ENCODE measurements at regions not wholly inside any gene's neighbourhood (a gene's known extent, or its start where the extent isn't known, plus 50 kb on each side); places are given as distances from the start of the nearest gene placed in this dataset.

DNA sequence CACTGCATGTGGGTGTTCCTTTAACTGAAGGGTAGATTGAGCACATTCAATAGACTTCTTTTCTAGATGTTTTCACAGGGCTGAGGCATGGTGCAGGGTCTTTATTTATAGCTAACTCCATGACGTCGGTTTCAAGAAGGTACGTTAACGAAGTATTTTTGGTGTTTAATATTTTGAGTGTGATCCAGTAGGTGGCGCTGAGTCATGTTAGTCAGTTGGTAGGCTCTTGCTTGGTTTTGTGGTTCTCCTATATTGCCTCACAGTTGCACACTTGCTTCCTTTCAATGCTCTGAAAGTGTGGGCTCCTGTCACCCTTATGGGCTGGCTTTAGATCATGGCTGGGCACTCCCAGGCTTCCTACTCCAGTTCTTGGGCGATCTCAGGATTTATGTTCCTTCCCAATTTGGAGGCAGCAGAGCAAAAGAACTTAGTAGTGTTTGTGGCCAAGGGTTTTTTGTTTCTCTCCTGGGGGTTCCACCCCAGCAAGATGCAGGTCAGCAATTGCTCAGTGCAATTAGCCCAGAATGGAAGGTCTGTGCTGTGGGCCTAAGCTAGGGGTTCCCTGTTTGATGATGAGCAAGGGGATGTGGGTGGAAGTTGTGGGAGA lies 471.6 kb upstream of the FOXG1 start:
- DNase-seq = no peak
- 37 to 44% methylated on average over 6 of the region's 6 CpGs for WGBS, 2 donors
- intact Hi-C loops (cut with DNase I) = no loop called here

DNA sequence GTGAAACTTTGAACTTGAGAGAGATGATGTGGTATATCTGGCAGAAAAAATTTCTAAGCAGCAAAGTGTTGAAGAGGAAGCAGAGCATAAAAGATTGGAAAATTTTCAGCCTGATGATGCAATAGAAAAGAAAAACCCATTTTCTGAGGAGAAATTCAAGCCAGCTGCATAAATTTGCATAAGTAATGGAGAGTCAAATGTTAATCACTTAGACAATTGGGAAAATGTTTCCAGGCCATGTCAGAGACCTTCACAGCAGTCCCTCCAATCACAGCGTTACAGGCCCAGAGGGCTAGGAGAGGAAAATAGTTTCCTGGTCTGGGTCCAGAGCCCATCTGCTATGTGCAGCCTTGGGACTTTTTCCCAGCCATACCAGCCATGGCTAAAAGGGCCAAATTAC lies 469.0 kb upstream of the FOXG1 start:
- DNase-seq = no peak
- Histone ChIP-seq H3K9me3 (no peaks in the 10 kb centered on the region), H3K27ac (no peak overlapping the region), H3K4me1 (no peaks in the 10 kb centered on the region), H3K36me3 (no peaks in the 10 kb centered on the region), H3K4me3 (replicated peaks in 1 of 3) (no peak overlapping the region), H3K27me3 (no peaks in the 10 kb centered on the region)
- TF ChIP-seq POLR2A (IDR thresholded peaks at IDR 0.05) = no peak
- TF ChIP-seq CTCF (IDR thresholded peaks at IDR 0.05) = no peak
- WGBS, 2 donors = 81 to 88% methylated on average over 1 of the region's 1 CpG
- intact Hi-C loops (cut with DNase I) = no loop called here

More for the DNA sequence above, 471.6 kb upstream of the FOXG1 start:
- TF ChIP-seq CTCF (IDR thresholded peaks at IDR 0.05) = no peak
- no peak overlapping the region for H3K27ac ChIP-seq
- H3K4me3 ChIP-seq (replicated peaks in 1 of 3) = no peak overlapping the region
- no peaks in the 10 kb centered on the region for H3K4me1 ChIP-seq
- no peaks in the 10 kb centered on the region for H3K9me3 ChIP-seq
- H3K27me3 ChIP-seq = no peaks in the 10 kb centered on the region
- H3K36me3 ChIP-seq = no peaks in the 10 kb centered on the region

DNA sequence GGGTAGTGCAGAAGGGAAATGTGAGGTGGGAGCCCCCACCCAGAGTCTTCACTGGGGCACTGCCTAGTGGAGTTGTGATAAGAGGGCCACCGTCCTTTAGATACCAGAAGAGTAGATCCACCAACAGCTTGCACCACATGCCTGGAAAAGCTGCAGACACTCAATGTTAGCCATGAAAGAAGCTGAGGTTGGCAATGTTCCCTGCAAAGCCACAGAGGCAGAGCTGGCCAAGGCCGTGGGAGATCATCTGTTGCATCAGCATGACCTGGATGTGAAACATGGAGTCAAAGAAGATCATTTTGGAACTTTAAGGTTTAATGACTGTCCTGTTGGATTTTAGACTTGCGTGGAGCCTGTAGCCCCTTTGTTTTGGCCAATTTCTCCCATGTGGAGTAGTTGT lies 468.4 kb upstream of the FOXG1 start:
- TF ChIP-seq CTCF (IDR thresholded peaks at IDR 0.05) (no peak), POLR2A (IDR thresholded peaks at IDR 0.05) (no peak)
- Histone ChIP-seq H3K36me3 (no peaks in the 10 kb centered on the region), H3K4me3 (replicated peaks in 1 of 3) (no peak overlapping the region), H3K27me3 (no peaks in the 10 kb centered on the region), H3K9me3 (no peaks in the 10 kb centered on the region), H3K27ac (no peak overlapping the region), H3K4me1 (no peaks in the 10 kb centered on the region)
- 80 to 87% methylated on average over 3 of the region's 3 CpGs for WGBS, 2 donors
- intact Hi-C loops (cut with DNase I) = no loop called here
- DNase-seq = no peak

DNA sequence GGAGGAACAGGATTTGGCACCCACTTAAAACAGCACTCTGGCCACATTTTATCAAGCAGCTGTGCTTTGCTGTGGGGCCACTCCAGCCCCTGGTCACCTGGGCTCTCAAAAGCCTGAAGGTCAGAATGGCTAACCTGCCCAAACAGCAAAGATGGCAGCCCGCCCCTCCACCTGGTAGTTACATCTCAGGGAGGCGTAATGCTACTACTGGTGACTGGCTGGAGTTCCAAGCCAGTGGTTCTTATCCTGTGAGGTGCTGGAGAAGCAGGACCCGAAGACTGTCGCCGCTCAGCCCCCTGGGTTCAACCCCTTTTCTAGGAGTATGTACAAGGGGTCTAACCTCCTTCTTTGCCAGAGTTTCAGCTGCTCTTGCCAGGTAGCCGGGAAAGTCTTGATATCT lies 467.4 kb upstream of the FOXG1 start:
- Histone ChIP-seq H3K4me1 (no peaks in the 10 kb centered on the region), H3K9me3 (no peaks in the 10 kb centered on the region), H3K36me3 (no peaks in the 10 kb centered on the region), H3K4me3 (replicated peaks in 1 of 3) (no peak overlapping the region), H3K27ac (no peak overlapping the region), H3K27me3 (no peaks in the 10 kb centered on the region)
- WGBS, 2 donors = 79 to 90% methylated on average over 5 to 6 of the region's 6 CpGs
- TF ChIP-seq POLR2A (IDR thresholded peaks at IDR 0.05) = no peak
- TF ChIP-seq CTCF (IDR thresholded peaks at IDR 0.05) = no peak
- intact Hi-C loops (cut with DNase I) = no loop called here
- DNase-seq = no peak

DNA sequence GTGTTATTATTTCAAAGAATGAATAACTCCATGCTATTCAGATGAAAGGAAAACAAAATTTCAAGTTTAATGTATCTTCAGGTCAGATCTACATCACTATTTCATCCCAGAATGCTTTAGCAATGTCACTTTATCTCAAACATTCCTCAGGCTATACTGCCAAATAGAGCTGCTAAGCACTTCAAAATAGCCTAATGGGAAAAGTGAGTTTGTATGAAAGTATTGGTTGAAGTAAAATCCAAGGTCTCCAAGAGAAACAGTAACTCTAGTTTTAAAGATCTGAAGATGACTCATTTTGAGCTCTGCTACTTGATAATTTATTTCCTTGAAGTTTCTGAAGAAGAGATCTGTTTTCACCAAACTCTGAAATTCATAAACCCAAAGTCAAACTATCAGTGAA lies 466.2 kb upstream of the FOXG1 start:
- Histone ChIP-seq H3K9me3 (no peaks in the 10 kb centered on the region), H3K4me1 (no peaks in the 10 kb centered on the region), H3K27me3 (no peaks in the 10 kb centered on the region), H3K4me3 (replicated peaks in 1 of 3) (no peak overlapping the region), H3K27ac (no peak overlapping the region), H3K36me3 (no peaks in the 10 kb centered on the region)
- intact Hi-C loops (cut with DNase I) = no loop called here
- no peak for TF ChIP-seq CTCF (IDR thresholded peaks at IDR 0.05)
- no peak for TF ChIP-seq POLR2A (IDR thresholded peaks at IDR 0.05)
- DNase-seq = no peak

Measured in thyroid gland (tissue), 4 donors.